ENCODE measurements at regions not wholly inside any gene's neighbourhood (a gene's known extent, or its start where the extent isn't known, plus 50 kb on each side); places are given as distances from the start of the nearest gene placed in this dataset.

DNA sequence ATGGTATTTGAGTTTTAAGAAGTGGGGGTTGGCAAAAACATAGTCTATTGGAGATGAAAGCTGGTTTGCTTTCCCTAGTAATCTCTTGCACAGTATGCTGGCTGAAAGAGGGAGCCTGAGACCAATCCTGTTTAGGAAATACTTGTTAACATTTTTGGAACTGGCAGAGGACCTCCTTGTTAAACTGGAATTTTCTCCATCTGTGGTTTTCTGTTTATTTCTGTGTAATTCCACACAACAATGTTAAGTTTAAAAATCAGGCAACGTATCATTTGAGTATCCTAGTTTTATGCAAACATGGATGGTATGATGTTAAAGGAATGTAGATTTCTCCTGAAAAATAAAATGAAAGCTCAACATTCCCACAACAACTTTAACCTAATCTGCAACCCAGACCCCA, 536.0 kb upstream of the TBL1XR1 start:
- no peak overlapping the region for H3K27ac ChIP-seq (ENCODE audit: extremely low read length, insufficient read depth, low read length)

DNA sequence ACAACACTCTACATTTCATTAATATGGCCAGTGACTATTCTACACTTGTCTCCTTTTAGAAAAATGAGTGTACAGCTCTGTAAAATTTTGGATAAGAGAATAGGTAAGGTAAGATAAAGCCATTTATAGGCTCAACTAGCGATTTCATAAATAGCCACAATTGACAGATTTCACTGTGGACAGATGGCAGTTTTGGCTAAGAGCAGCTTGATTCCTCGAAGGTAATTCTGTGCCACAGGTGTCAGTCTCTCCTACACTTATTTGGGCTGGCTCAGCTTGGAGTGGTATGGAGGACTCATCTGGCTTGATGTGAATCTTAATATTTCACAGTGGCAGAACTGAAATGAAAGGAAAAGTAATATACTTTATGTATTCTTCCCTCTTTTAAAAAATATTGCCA, 536.7 kb upstream of the TBL1XR1 start:
- FAIRE-seq (no peak), DNase-seq (ENCODE audit: low spot score) (no peak), ATAC-seq (no peak)
- no peak for TF ChIP-seq ETV5 (CRISPR knock-in tag; IDR thresholded peaks at IDR 0.05; ENCODE audit: borderline replicate concordance)
- TF ChIP-seq, protein P1, sequence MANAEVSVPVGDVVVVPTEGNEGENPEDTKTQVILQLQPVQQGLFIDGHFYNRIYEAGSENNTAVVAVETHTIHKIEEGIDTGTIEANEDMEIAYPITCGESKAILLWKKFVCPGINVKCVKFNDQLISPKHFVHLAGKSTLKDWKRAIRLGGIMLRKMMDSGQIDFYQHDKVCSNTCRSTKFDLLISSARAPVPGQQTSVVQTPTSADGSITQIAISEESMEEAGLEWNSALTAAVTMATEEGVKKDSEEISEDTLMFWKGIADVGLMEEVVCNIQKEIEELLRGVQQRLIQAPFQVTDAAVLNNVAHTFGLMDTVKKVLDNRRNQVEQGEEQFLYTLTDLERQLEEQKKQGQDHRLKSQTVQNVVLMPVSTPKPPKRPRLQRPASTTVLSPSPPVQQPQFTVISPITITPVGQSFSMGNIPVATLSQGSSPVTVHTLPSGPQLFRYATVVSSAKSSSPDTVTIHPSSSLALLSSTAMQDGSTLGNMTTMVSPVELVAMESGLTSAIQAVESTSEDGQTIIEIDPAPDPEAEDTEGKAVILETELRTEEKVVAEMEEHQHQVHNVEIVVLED (CRISPR knock-in tag; IDR thresholded peaks at IDR 0.05; ENCODE audit: borderline replicate concordance): no peak
- no peak for TF ChIP-seq SMAD1 (CRISPR knock-in tag; IDR thresholded peaks at IDR 0.05; ENCODE audit: borderline replicate concordance, low read depth)
- TF ChIP-seq, protein P2, sequence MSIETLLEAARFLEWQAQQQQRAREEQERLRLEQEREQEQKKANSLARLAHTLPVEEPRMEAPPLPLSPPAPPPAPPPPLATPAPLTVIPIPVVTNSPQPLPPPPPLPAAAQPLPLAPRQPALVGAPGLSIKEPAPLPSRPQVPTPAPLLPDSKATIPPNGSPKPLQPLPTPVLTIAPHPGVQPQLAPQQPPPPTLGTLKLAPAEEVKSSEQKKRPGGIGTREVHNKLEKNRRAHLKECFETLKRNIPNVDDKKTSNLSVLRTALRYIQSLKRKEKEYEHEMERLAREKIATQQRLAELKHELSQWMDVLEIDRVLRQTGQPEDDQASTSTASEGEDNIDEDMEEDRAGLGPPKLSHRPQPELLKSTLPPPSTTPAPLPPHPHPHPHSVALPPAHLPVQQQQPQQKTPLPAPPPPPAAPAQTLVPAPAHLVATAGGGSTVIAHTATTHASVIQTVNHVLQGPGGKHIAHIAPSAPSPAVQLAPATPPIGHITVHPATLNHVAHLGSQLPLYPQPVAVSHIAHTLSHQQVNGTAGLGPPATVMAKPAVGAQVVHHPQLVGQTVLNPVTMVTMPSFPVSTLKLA (IDR thresholded peaks at IDR 0.05): no peak
- no peak for TF ChIP-seq MAZ (IDR thresholded peaks at IDR 0.05; ENCODE audit: borderline replicate concordance, low read depth, low read length)
- TF ChIP-seq MAZ (CRISPR knock-in tag; IDR thresholded peaks at IDR 0.05; ENCODE audit: low read depth): no peak
- TF ChIP-seq, protein P3, sequence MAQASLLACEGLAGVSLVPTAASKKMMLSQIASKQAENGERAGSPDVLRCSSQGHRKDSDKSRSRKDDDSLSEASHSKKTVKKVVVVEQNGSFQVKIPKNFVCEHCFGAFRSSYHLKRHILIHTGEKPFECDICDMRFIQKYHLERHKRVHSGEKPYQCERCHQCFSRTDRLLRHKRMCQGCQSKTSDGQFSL (CRISPR knock-in tag; IDR thresholded peaks at IDR 0.05): no peak
- TF ChIP-seq ZNF354B (CRISPR knock-in tag; IDR thresholded peaks at IDR 0.05): no peak
- TF ChIP-seq, protein P4, sequence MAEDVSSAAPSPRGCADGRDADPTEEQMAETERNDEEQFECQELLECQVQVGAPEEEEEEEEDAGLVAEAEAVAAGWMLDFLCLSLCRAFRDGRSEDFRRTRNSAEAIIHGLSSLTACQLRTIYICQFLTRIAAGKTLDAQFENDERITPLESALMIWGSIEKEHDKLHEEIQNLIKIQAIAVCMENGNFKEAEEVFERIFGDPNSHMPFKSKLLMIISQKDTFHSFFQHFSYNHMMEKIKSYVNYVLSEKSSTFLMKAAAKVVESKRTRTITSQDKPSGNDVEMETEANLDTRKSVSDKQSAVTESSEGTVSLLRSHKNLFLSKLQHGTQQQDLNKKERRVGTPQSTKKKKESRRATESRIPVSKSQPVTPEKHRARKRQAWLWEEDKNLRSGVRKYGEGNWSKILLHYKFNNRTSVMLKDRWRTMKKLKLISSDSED (CRISPR knock-in tag; IDR thresholded peaks at IDR 0.05): no peak
- TF ChIP-seq, protein P5, sequence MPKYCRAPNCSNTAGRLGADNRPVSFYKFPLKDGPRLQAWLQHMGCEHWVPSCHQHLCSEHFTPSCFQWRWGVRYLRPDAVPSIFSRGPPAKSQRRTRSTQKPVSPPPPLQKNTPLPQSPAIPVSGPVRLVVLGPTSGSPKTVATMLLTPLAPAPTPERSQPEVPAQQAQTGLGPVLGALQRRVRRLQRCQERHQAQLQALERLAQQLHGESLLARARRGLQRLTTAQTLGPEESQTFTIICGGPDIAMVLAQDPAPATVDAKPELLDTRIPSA (CRISPR knock-in tag; IDR thresholded peaks at IDR 0.05; ENCODE audit: borderline replicate concordance): no peak
- Histone ChIP-seq H3K4me3 (replicated peaks in 1 of 3; ENCODE audit: insufficient read depth in 1 of 3, low read depth in 2 of 3, low read length in 3 of 3) (no peak overlapping the region), H3K9ac (ENCODE audit: insufficient read depth, low read depth, low read length) (no peak overlapping the region), H3K79me2 (ENCODE audit: insufficient read depth, low read length) (no peaks in the 10 kb centered on the region), H3K4me1 (ENCODE audit: insufficient read depth, low read length) (no peaks in the 10 kb centered on the region), H3K4me2 (ENCODE audit: low read depth, low read length) (no peak overlapping the region), H4K20me1 (ENCODE audit: insufficient read depth, low read length) (no peaks in the 10 kb centered on the region), H3K9me3 (ENCODE audit: low read length) (no peaks in the 10 kb centered on the region), H2AFZ (ENCODE audit: low read length) (no peak overlapping the region), H3K27me3 (ENCODE audit: control insufficient read depth in 1 of 2, insufficient read depth in 2 of 2, low read length in 2 of 2) (no peaks in the 10 kb centered on the region), H3K27ac (ENCODE audit: extremely low read length, insufficient read depth, low read length) (no peak overlapping the region), H3K36me3 (replicated peaks in 1 of 2; ENCODE audit: control insufficient read depth in 1 of 2, insufficient read depth in 2 of 2, low read length in 2 of 2) (no peaks in the 10 kb centered on the region)
- WGBS (ENCODE audit: low lambda C conversion rate): 18% methylated on average over 2 of the region's 2 CpGs
- intact Hi-C loops (cut with micrococcal nuclease; ENCODE audit: unreplicated experiment): no loop called here
- in situ Hi-C loops (cut with HindIII; ENCODE audit: extremely low pct_ligation_motif_present, low pct_unique_long_range_greater_than_20kb): no loop called here
- CTCF ChIA-PET (ENCODE audit: low intra/inter-chr PET ratio, low total read pairs): no interaction called here
- POLR2A ChIA-PET: no interaction called here
- BruUV-seq (replicated peaks): no TSS peak

More for the DNA sequence above, 536.0 kb upstream of the TBL1XR1 start:
- TF ChIP-seq MXD4 (CRISPR knock-in tag; IDR thresholded peaks at IDR 0.05): no peak
- no peak for TF ChIP-seq KDM1A (CRISPR knock-in tag; IDR thresholded peaks at IDR 0.05)
- no peak for TF ChIP-seq HOXA7 (CRISPR knock-in tag; IDR thresholded peaks at IDR 0.05)
- no peak for TF ChIP-seq ZSCAN30 (CRISPR knock-in tag; IDR thresholded peaks at IDR 0.05)
- TF ChIP-seq PITX1 (CRISPR knock-in tag; IDR thresholded peaks at IDR 0.05): no peak
- TF ChIP-seq ZC3H4 (CRISPR knock-in tag; IDR thresholded peaks at IDR 0.05; ENCODE audit: borderline replicate concordance): no peak
- Histone ChIP-seq H3K4me2 (ENCODE audit: low read depth, low read length) (no peak overlapping the region), H3K4me3 (replicated peaks in 1 of 3; ENCODE audit: insufficient read depth in 1 of 3, low read depth in 2 of 3, low read length in 3 of 3) (no peak overlapping the region), H3K9ac (ENCODE audit: insufficient read depth, low read depth, low read length) (no peak overlapping the region), H2AFZ (ENCODE audit: low read length) (no peak overlapping the region), H3K36me3 (replicated peaks in 1 of 2; ENCODE audit: control insufficient read depth in 1 of 2, insufficient read depth in 2 of 2, low read length in 2 of 2) (no peaks in the 10 kb centered on the region), H3K27me3 (ENCODE audit: control insufficient read depth in 1 of 2, insufficient read depth in 2 of 2, low read length in 2 of 2) (no peaks in the 10 kb centered on the region), H3K4me1 (ENCODE audit: insufficient read depth, low read length) (no peaks in the 10 kb centered on the region), H4K20me1 (ENCODE audit: insufficient read depth, low read length) (no peaks in the 10 kb centered on the region), H3K79me2 (ENCODE audit: insufficient read depth, low read length) (no peaks in the 10 kb centered on the region), H3K9me3 (ENCODE audit: low read length) (no peaks in the 10 kb centered on the region)
- DNase-seq (ENCODE audit: low spot score): no peak
- no TSS peak for BruUV-seq (replicated peaks)
- CTCF ChIA-PET (ENCODE audit: low intra/inter-chr PET ratio, low total read pairs): no interaction called here
- WGBS (ENCODE audit: low lambda C conversion rate): 61% methylated on average over 1 of the region's 1 CpG
- no peak for ATAC-seq
- intact Hi-C loops (cut with micrococcal nuclease; ENCODE audit: unreplicated experiment) (no loop called here), in situ Hi-C loops (cut with HindIII; ENCODE audit: extremely low pct_ligation_motif_present, low pct_unique_long_range_greater_than_20kb) (no loop called here)
- FAIRE-seq: no peak
- POLR2A ChIA-PET: no interaction called here
